GM12874 (cell line): ENCODE measurements at regions not wholly inside any gene's neighbourhood (a gene's known extent, or its start where the extent isn't known, plus 50 kb on each side); places are given as distances from the start of the nearest gene placed in this dataset.

Experiments used
- TF ChIP-seq, protein P1 (sequence below): IDR thresholded peaks from 2 replicates; pipeline ENCODE4 v1.5.1; 2011; ENCODE audit warnings: low read depth, mild to moderate bottlenecking, control low read depth, low read length, moderate library complexity; ENCODE audit not compliant: insufficient read depth

DNA sequence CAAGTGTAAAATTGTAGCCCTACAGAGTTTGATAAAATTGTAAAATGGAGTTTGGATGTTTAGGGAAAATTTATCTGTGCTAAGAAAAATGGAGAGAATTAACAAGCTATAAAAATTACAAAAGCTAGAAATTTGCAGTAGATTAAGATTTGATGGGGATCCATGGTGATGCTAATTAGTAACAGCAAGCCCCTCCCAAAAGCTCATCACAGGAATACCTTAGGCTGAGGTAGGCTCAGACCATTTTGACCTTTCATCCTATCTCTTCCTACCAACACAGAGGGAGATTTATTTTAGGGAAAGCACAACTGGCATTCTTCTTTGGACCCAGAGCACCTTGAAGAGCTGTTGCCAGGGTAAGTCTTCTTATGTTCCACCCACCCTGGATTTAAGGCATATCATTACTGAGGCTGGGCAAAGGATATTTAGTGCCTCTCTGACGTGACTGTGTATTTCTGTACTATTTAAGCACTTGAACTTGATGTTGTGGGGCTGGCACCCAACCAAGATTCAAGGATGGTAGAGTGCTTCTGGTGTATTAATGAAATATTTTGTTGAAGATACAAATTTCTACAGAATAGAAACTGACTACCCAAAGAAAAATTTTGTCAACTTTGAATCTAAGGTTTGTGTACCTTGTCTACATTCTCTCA lies 70.8 kb upstream of the SLC39A10 start:
- TF ChIP-seq, protein P1, sequence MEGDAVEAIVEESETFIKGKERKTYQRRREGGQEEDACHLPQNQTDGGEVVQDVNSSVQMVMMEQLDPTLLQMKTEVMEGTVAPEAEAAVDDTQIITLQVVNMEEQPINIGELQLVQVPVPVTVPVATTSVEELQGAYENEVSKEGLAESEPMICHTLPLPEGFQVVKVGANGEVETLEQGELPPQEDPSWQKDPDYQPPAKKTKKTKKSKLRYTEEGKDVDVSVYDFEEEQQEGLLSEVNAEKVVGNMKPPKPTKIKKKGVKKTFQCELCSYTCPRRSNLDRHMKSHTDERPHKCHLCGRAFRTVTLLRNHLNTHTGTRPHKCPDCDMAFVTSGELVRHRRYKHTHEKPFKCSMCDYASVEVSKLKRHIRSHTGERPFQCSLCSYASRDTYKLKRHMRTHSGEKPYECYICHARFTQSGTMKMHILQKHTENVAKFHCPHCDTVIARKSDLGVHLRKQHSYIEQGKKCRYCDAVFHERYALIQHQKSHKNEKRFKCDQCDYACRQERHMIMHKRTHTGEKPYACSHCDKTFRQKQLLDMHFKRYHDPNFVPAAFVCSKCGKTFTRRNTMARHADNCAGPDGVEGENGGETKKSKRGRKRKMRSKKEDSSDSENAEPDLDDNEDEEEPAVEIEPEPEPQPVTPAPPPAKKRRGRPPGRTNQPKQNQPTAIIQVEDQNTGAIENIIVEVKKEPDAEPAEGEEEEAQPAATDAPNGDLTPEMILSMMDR: no peak

DNA sequence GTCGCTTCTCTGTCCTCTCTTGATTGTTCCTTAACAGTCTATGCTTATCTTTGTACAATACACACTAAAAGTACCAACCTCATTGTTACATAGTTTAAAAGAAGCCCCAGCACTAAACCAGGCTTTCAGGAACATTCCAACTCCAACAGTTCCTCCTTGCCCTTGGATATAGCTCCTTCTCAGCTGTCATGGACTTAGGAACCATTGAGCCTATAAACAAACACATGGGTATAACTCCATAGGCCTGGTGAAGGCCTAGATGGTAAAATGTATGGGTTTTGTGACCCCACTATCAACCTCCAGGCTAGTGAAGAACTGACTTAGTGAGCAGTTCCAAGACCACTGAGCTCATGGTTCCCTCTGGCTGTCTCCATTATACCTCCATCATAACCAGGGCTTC lies 74.8 kb upstream of the SLC39A10 start:
- TF ChIP-seq, protein P1: no peak

DNA sequence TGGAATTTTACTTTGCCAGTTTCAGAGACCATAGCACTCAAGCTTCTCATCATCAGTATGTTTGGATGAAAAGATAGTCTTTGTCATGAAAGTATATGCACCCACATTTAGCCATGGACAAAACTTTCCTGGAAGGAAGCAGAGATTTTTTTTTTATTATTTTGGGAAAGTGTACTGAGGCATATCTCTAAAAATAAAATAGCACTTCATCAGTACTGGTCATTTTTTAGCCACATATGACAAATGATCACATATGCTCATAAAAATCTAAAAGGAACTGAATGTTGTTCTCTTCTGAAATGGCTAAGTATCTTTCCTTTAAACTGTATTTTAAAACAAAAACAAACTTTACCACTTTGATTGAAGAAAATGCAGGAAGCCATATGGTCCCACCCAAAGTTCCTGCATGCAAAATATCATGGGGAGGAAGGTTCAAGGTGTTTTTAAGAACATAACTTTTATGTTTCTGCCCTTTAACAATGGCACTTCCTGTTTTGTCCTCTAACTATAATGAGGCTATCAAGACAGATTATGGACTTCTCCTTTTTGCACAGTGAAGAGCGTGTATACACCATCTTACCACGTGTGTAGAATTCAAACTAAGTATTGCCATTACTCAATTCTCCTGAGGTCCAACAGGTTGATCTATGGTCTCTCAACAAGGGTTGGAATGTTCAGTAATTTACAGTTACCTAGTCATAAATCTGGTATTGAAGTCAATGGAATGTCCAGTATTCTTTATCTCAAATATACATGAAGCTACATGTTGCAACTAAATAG lies 77.1 kb upstream of the SLC39A10 start:
- TF ChIP-seq, protein P1: no peak

DNA sequence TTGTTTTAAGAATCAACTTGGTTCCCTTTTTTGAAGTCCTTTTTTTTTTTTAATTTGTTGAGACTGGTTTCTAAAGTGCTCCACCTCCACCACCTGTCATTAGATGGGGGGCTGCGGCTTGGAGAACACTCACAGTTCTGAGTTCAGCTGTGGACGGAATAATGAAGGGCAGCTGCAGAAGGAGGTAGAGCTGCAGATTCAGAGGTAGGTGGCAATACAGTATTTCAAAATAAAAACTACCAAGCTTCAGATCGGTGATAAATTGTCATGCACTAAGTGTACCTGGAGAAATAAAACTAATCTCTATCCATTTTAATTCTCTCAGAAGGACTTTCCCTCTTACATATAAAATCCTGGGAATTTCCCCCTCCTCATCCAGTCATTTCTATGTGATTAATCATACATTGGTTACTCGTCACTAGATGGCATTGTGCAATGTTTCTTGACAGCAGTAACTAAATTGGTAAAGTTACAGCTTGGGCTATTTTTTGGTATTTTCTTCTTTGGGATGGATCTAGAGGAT lies 81.1 kb upstream of the SLC39A10 start:
- TF ChIP-seq, protein P1: no peak

- TF ChIP-seq, protein P1: no peak
Observed at GRCh38 chr2:195575016-195575415, 82.0 kb upstream of the SLC39A10 start.

GRCh38 chr2:195574312-195574711 lies 82.7 kb upstream of the SLC39A10 start:
- TF ChIP-seq, protein P1: no peak

DNA sequence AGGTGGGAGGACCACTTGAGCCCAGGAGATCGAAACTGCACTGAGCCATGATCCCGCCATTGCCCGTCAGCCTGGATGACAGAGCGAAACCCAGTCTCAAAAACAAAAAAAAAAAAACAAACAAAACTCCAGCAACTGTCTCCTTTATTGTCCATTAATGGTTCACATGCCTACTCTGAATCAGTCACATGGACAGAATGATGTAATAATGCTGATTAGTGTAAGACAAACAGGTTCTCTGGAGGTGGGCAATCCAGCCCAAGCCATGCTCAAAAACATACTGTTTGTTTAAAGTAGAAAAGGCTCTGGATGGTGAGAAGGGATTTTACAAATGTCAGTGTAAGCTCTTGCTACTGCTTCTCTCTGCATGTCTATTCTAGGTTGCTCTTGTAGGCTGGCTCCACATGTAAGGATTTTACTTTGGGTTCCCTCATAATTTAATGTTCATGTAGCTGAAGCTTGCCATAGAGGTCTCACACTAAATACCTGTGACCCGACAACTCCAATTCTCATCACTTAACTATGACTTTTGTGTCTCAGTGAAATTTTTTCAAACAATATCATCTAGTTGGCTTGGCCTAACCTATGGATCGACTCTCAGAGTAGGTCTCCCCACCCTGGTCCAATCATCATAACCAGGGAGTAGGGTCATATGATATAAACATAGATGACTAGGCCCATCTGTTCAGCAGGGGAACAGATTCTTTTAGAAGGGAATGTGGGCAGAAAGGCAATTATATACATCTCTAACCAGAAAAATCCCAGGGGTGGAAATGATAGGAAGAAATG lies 83.9 kb upstream of the SLC39A10 start:
- TF ChIP-seq, protein P1: no peak
